ENCODE measurements at regions not wholly inside any gene's neighbourhood (a gene's known extent, or its start where the extent isn't known, plus 50 kb on each side); places are given as distances from the start of the nearest gene placed in this dataset.

DNA sequence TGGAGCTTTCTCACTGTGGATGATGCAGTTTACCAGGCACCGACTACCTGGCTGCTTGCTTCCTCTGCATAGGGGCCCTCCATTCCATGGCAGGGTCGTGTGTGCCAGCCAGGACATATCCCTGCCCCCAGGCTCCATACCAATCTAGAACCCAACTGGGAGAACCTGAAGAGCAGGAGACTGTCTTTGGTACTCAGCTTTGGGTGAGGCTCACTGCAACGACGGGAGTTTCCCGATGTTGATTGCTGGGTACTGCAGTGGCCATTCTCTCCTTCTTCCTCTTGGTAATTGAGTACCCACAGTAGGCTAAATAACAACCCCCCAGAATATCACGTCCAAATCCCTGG, 133.3 kb upstream of the SERTAD2 start:
- DNase-seq (no peak), ATAC-seq (no peak)
- 92 to 100% (median 94%) methylated on average over 2 to 6 of the region's 6 CpGs for WGBS, 4 donors
- no peaks in the 10 kb centered on the region for H3K36me3 ChIP-seq
- TF ChIP-seq, protein P1, sequence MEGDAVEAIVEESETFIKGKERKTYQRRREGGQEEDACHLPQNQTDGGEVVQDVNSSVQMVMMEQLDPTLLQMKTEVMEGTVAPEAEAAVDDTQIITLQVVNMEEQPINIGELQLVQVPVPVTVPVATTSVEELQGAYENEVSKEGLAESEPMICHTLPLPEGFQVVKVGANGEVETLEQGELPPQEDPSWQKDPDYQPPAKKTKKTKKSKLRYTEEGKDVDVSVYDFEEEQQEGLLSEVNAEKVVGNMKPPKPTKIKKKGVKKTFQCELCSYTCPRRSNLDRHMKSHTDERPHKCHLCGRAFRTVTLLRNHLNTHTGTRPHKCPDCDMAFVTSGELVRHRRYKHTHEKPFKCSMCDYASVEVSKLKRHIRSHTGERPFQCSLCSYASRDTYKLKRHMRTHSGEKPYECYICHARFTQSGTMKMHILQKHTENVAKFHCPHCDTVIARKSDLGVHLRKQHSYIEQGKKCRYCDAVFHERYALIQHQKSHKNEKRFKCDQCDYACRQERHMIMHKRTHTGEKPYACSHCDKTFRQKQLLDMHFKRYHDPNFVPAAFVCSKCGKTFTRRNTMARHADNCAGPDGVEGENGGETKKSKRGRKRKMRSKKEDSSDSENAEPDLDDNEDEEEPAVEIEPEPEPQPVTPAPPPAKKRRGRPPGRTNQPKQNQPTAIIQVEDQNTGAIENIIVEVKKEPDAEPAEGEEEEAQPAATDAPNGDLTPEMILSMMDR (IDR thresholded peaks at IDR 0.05), result no peak
- no peak for TF ChIP-seq POLR2A (IDR thresholded peaks at IDR 0.05)
- no peaks in the 10 kb centered on the region for H3K9me3 ChIP-seq
- H3K27ac ChIP-seq, result no peak overlapping the region
- H3K27me3 ChIP-seq, result no peaks in the 10 kb centered on the region
- intact Hi-C loops (cut with DNase I), result no loop called here
- no peak overlapping the region for H3K4me3 ChIP-seq
- H3K4me1 ChIP-seq, result peaks cover 0 to 3% (median 0%) of the 10 kb centered on the region in 12 donors

DNA sequence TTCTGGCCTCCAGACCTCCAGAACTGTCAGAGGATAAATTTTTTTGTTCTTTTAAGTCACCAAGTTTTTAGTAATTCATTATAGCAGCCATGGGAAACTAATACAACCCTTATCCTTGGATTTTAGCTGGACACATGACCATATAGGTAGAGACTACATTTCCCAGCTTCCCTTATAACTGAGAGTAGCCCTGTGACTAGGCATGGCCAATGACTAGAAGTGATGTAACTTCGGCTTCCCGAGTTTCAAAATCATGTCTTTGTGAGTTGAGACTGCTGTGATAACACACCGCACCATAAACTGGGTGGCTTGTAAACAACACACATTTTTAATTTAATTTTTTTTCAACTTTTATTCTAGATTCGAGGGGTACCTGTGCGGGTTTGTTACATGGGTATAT, 134.0 kb upstream of the SERTAD2 start:
- H3K4me1 ChIP-seq, result peaks cover 0 to 3% (median 0%) of the 10 kb centered on the region in 12 donors
- H3K4me3 ChIP-seq, result no peak overlapping the region
- TF ChIP-seq, protein P1 (IDR thresholded peaks at IDR 0.05), result no peak
- TF ChIP-seq POLR2A (IDR thresholded peaks at IDR 0.05), result no peak
- ATAC-seq (no peak), DNase-seq (no peak)
- intact Hi-C loops (cut with DNase I), result no loop called here
- H3K36me3 ChIP-seq, result no peaks in the 10 kb centered on the region
- no peaks in the 10 kb centered on the region for H3K9me3 ChIP-seq
- H3K27ac ChIP-seq, result no peak overlapping the region
- WGBS, 4 donors, result 74 to 86% (median 74%) methylated on average over 5 of the region's 5 CpGs
- no peaks in the 10 kb centered on the region for H3K27me3 ChIP-seq

DNA sequence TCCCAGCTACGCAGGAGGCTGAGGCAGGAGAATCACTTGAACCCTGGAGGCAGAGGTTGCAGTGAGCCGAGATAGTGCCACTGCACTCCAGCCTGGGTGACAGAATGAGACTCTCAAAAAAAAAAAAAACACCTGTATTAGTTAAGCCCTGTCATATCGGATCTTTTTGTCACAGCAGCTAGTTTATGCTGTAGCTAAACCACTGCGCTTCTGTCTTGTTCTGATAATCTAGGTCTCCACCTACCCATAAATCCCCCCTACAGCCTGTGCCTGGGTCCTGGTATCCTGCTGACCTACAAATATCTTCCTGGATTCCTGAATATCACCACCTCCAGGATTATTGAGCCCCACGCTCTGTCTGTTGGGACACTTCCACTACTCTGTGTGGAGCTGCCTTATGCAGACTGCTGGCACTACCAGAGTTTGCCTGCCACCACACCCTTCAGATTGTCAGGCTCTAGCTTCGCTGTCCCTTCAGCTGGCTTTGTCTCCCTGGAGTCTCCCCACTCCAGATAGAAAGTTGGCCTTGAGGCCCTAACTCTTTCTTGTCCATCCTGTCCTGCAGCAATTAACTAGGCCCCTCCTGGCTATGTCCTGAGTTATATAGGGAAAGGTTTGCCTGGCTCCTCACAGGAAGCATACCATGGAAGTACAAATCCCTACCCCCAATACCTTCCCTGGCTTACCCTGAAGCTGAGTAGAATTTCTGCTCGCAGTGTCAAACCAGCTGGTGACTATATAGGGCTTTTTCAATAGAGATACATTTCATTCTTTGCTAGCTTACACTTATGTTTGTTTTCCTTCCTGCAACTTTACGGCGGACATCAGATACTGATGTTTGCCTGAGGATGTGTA, 136.0 kb upstream of the SERTAD2 start:
- intact Hi-C loops (cut with DNase I), result no loop called here
- Histone ChIP-seq H3K9me3 (no peaks in the 10 kb centered on the region), H3K27me3 (peaks cover 0 to 6% (median 0%) of the 10 kb centered on the region in 9 donors), H3K36me3 (no peaks in the 10 kb centered on the region), H3K4me3 (no peak overlapping the region), H3K4me1 (peaks cover 0 to 3% (median 0%) of the 10 kb centered on the region in 12 donors), H3K27ac (no peak overlapping the region)
- TF ChIP-seq POLR2A (IDR thresholded peaks at IDR 0.05), result no peak
- TF ChIP-seq, protein P1 (IDR thresholded peaks at IDR 0.05), result no peak
- no peak for DNase-seq
- WGBS, 4 donors, result 90 to 94% (median 93%) methylated on average over 9 of the region's 9 CpGs
- ATAC-seq, result no peak

DNA sequence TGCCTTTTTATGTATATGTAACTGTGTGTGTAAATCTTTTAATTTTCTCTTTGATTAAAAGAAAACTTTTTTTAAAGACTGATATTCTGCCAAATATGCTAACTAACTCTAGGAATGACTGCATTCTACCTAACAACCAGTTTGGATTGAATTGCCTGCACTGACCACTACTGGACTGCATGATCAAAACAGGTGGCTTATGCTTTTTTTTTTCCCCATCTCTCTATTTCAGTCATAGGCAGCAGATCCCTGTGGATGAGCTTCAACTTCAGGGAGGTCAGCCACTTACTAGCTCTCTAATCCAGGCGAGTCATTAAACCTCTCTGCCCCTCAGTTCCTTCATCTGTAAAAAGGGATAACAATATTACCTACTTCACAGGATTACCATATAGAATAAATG, 138.6 kb upstream of the SERTAD2 start:
- Histone ChIP-seq H3K9me3 (no peaks in the 10 kb centered on the region), H3K4me1 (peaks cover 0 to 11% (median 0%) of the 10 kb centered on the region in 12 donors), H3K36me3 (no peaks in the 10 kb centered on the region), H3K27ac (no peak overlapping the region), H3K27me3 (peaks cover 0 to 13% (median 0%) of the 10 kb centered on the region in 9 donors), H3K4me3 (no peak overlapping the region)
- DNase-seq, result no peak
- TF ChIP-seq, protein P1 (IDR thresholded peaks at IDR 0.05), result peak in 3 of 12 donors; percentile 10 to 17 (median 14)
- no peak for TF ChIP-seq POLR2A (IDR thresholded peaks at IDR 0.05)
- 89 to 100% (median 93%) methylated on average over 1 of the region's 1 CpG for WGBS, 4 donors
- ATAC-seq, result no peak
- intact Hi-C loops (cut with DNase I), result no loop called here
